NCI-H226 (cell line): ENCODE measurements at regions not wholly inside any gene's neighbourhood (a gene's known extent, or its start where the extent isn't known, plus 50 kb on each side); places are given as distances from the start of the nearest gene placed in this dataset.
"Not testable (repeated sequence)": the region's sequence is repeated elsewhere in the genome, so short reads cannot be mapped to it uniquely, and the experiment has no call there.

Experiments used
- DNase-seq: peaks from one replicate; pipeline ENCODE4 v3.0.0-alpha.2; 2015

DNA sequence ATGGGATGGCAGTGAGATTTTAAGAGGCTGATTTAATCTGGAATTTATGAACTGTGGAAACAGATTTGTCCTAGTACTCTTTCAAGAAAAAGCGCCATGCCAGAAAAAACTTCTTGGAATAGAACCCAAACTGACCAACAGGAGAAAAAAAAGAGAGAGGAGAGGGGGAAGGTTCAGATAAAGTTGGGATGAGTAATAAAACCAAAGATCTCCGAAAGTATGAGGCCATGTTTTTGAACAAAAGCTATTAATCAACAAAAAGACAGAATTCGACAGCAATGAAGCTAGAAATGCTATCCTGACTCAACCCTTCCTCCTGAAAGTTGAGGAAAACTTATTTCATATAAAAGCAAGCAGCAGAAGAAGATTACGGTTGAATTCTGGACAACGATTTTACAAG is 135.5 kb downstream of the CEMIP2 start:
- DNase-seq: peak; percentile 12

DNA sequence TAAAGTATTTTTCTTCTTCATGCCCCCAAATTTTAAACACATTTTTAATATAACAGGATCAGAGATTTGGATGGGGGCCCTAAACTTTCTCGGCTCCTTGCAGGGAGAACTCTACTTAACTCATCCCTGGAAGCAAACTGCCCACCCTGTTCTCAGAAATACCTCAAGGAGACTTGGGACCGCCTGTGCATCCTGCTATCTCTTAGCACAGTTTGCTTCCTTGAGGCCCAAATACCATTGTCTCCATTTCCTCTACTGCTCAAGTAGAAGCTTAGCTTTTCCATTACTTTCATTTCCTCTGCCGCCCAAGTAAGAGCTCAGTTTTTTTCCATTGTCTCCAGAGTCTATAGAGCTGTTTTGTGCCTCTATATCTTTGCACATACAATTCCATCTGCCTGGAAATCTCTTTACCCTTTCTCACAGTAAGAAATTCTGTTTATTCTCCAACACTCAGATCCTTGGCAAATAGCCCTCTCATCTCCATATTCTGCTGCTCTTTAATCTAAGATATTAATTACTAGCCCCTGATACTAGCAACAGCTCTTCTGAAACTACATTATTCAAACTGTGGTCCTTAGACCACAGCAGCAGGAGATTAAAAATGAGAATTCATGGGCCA is 137.8 kb downstream of the CEMIP2 start:
- DNase-seq: no peak

DNA sequence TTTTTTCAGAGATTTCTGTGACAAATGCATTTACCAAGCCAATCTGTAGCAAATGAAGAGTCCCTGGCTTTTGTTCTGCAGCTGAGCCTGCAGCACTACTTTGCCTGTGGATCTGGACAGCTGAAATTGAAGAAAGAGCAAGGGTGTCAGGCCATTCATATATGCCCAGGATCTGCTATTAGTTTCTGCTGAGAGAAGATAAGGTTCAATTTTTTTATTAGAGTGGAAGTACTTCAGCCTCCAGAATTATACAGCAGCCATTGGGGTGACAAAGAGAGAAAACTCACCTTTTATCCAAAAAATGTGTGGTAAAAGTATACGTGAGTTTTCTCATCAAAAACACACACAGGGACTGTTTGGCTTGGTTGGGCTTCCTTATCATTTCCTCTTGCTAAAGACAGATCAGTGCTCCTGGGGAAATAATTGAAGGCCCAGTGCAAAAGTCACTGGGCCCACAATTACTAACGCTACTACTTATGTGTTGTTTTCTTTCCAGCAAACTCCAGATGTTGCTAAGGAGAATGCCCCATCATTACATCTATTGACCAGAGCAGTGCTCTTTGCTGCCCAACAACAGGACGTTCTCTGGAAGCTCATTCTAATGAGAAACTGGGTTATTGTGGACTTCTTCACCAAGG is 138.6 kb downstream of the CEMIP2 start:
- DNase-seq: no peak

DNA sequence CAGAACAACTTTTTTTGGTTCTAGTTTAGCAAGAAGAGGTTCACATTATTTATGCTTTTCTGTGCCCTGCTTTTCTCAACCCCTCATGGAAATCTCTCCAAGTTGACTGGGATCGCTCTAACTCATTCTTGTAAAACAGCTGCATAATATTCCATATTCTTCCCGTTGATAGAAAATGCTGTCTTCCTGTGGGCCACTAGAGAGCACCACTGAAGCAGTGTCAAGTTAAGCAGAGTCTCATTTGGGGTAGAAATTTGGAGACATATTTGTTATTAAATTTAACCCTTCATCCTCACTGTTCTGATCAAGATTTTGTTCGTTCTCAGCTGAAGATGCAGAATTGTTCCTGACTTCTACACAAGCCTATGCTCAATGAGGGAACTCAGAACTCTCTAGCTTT is 140.1 kb downstream of the CEMIP2 start:
- DNase-seq: no peak

DNA sequence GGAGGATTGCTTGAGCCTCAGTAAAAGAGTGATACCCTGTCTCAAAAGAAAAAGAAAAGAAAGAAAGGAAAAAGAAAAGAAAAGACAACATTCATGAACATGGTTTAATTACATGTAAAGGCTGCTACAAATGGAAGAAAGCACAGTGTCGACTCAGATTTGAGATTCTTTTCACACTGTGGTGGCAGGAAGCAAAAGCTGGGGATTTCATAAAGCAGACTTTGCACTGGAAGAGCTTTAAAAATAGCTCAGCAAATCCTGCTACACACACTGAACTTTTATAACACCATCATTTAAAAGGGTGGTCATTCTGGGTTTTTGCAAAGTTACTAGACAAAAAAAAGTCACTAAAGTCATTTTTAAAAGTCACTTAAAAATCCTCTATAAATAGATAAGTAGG is 140.8 kb downstream of the CEMIP2 start:
- DNase-seq: no peak

DNA sequence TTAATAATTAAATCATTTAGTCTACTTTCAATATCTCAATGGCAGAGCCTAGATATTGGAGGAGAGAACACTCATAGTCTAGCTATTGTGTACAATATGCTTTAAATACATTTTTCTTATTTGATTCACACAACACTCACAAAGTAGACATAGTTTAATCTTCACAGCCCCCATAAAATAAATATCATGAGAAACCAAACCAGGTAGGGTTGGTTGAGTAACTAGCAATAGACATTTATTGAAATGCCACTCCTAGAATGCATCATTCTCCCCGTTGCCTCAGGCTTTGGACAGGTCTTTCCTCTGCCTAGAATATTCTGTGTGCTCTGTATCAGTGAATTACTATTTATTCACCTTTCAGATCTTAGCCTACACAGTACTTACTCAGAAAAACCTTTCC is 141.9 kb downstream of the CEMIP2 start:
- no peak for DNase-seq

DNA sequence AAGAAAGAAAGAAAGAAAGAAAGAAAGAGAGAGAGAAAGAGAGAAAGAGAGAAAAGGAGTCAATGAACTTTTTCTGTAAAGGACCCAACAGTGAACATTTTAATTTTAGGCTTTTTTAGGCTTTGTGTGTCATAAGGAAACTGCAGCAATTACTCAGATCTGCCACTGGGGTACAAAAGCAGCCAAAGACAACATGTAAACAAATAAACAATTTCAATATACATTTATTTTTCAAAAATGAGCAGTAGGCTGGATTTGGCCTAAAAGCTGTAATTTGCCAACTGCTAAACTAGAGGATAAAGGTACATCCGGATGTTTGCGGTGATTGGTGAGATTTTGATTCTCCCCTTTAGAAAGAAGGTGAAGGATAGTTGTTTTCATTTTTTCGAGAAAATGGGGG is 143.6 kb downstream of the CEMIP2 start:
- no peak for DNase-seq

DNA sequence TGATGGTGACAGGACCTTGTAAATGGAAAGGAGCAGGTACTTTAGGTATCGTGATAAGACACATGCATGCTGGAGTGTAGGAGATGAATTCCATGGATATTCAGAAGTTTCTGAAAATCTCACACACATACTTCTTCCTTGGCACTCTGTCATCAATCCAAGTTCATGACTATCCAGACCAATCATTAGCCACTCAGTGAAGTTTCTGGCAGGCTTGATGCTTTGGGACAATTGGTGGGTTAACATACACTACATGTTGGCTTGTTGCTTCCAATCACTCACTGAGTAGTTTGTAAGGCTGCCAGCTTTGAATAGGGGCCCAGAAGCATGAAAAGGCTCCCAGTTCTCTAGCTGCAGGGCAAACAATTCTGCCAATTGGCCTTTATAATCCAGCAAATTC is 147.6 kb downstream of the CEMIP2 start:
- DNase-seq: no peak

DNA sequence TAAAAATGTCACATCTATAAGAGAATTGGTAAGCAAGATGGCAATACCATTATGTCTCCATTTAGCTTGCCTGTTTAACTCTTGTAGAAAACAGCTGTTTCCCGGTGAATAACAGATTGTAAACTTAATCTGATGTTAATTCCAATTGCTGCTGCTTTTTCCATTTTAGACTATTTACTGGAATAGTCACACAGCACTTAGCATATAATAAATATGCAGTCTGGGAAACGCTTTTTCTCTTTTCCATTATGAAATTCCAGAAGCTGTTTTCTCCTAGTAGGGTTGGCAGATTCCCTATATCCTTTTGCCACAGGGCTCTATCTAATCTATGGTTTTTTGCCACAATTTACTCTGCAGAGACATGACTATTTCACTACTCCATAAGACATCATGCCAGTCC is 148.0 kb downstream of the CEMIP2 start:
- DNase-seq: no peak

DNA sequence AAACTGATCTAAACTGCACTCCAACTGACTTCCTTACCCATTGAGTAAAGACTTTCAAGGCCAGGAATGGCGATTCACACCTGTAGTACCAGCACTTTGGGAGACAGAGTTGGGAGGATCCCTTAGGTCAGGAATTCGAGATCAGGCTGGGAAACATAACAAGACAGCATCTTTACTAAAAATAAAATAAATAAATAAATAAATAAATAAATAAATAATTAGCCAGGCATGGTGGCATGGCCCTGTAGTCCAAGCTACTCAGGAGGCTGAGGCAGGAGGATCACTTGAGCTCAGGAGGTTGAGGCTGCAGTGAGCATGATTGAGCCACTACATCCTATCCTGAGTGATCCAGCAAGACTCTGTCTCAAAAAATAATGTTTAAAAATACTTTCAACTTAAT is 148.4 kb downstream of the CEMIP2 start:
- DNase-seq: no peak

DNA sequence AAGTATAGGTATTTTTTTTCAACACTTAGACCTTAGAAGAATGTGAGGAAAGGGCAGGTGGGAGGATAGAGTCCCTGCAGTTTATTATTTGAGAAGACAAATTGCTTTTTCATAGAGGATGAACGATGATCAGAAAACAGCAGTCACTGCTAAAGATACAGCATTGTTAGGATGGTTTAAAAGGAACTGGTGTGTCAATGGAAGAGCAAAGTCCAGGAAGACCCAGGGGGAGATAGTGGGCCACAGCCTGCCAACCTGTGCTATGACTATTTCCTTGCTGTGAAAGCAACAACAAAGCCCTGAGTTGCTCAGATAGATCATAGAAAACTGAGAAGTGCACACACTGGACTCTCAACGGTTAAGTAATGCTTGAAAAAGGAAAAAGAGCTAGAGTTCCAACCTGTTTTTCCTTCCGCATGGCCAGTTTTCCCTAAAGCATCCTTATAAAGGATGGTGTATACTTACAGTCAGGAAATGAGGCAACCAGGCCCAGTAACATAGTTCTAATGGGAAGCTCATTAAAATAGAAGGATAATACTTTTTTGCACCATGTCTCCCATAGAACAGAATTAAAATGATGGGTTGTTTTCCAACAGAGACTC is 153.8 kb downstream of the CEMIP2 start:
- DNase-seq: no peak

DNA sequence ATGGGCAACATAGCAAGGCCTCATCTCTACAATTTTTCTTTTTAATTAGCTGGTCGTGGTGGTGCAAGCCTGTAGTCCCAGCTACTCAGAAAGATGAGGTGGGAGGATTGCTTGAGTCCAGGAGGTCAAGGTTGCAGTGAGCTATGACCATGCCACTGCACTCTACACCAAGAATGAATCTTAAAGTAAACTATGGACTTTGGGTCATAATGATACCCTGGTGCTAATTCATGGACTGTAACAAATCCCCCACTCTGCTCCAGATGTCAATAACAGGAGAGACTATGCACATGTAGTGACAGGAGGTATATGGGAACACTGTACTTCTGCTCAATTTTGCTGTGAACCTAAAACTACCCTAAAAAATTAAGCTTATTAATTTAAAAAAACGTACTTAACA is 155.4 kb downstream of the CEMIP2 start:
- no peak for DNase-seq

DNA sequence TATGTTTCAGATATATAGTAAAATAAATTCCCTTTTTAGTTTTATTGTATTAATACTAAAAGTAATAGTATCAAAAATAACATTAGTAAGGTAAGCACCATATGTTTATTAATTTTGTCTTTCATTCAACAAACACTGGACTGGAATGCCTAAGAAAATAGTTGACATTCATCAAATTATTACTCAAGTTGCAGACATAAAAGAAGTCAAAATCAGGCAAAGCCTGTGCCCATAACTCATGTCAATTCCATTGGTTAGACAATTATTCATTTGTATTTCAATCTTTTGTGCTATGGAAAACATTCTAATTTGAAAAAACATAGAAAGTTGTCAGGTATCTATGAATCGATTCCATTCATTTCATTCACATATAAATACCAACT is 158.9 kb downstream of the CEMIP2 start:
- peak; percentile 23 for DNase-seq

DNA sequence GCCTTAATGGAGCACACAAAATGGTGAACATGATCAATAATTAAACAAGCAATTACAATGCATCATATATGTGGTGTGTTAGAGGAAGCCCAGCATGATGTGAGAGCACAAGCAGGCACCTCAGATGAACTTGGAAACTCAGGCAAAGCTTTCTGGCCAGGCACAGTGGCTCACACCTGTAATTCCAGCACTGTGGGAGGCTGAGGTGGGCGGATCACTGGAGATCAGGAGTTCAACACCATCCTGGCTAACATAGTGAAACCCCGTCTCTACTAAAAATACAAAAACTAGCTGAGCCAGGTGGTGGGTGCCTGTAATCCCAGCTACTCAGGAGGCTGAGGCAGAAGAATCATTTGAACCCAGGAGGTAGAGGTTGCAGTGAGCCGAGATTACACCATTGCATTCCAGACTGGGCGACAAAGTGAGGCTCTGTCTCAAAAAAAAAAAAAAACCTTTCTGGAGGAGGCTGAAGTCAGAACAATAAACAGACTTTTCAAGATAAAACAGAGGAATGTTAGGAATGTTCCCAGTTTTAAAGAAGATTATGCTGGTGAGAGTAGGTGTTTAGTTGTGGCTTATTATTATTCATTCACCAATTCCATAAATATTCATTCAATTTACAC is 159.4 kb downstream of the CEMIP2 start:
- peak; percentile 68 for DNase-seq

DNA sequence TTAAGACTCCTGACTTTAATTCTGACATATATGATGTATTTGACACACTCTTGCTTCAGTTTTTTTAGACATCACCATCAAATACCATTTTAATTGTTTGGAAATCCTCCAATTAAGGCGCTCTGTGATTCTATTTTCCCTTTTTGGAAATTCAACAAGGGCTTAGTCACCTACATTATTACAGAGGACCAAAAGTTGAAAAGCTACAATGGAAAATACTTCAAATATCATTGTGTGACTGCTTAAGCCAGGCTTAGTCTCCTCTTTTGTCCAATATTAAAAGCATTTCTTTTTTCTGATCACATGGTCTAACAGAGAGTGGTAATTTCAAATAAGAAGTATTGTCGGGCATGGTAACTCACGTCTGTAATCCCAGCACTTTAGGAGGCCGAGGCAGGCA is 160.3 kb downstream of the CEMIP2 start:
- DNase-seq: no peak

DNA sequence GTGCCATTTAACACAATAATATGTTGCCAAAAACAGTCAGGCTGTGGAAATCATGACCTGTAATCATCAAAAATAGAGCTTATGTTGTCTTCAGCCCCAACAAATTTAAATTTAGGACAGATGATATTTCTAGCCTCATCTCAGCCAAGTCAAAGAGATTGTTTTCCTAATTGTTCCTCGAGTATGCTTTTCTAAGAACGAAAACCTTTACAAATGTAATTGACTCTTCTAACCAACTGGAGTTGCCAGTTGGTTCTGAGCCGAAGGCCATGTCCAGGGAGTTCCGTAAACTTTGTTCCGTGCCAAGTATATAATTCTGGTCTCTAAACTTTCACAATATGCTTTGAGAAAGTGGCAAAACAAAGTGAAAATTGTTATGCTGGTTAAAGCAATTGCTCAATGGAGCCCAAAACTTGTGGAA is 160.8 kb downstream of the CEMIP2 start:
- no peak for DNase-seq

DNA sequence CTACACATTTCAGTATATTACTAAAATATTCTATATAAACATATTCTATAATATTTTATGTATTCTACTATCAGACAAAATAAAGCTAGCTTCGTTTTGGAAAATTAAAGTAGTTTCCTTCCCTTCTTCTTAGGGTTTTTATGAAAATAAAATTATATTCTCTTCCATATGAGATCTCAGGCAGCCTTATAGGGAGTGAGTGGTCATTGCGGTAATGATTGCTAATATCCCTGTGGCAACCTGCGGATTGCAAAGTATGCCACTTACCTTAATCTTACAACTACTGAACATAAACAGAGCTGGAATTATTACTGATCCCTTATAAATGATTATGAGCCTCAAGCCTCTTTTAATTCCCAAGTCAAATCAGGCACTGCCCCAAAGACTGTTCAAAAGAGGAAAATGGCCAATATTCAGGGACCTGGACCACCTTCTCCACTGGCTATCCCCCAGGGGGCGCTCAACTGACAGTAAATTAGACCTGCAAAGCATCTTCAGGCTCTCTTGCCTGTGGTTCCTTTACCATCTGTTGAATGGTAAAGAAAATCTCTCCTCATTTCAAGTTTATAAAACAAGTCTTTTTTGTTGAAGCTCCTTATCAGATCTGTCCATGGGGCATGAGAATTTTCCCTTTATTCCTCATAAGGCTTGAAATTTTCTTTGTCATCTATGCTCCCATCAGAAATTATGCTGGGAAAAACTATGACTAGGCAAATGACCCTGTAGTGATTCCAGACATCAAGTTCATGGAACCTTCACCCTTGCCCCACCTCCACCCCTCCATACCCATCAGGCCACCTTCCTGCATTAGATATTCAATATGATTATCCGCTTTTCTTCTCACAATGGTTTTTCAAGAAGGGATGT is 163.9 kb downstream of the CEMIP2 start:
- DNase-seq: peak; percentile 26

DNA sequence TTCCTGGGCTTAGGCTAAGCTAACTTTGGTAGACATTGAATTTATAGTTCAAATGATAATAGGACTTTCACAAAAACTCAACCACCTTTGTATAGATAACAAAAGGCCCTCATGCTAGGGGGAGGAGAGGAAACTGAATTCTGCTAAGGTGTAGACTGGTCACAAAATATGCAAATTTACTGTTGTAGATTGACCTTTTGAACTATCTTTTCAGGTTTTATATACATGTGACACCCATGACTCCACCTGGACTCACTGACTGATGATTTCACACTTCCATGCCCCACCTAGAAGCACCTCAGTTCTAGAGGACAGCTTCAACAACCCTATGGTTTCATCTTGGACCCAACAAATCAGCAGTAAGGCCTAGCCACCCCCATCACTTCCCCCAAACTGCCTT is 165.7 kb downstream of the CEMIP2 start:
- no peak for DNase-seq

DNA sequence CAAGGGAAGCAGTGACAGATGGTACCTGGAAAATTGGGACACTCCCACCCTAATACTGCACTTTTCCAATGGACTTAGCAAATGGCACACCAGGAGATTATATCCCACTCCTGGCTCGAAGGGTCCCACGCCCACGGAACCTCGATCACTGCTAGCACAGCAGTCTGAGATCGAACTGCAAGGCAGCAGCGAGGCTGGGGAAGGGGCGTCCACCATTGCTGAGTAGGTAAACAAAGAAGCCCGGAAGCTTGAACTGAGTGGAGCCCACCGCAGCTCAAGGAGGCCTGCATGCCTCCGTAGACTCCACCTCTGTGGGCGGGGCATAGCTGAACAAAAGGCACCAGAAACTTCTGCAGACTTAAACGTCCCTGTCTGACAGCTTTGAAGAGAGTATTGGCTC is 172.6 kb downstream of the CEMIP2 start:
- DNase-seq: not testable (repeated sequence)

DNA sequence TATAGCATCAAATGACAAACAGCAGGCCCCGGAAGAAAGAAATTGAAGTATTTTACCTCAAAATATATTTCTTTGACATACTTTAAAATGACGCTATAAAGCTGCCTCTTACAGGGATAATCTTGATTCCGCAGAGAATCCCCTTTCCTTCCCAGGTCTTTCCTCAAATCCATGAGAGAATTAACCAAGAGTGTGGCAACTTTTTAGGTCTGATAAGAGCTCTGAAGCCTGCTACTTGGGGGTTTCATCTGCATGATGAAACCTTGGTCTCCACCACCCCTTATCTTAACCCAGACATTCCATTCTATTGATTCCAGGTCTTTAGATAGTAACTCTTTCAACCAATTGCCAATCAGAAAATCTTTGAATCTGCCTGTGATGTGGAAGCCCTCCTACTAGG is 173.8 kb downstream of the CEMIP2 start:
- peak; percentile 65 for DNase-seq

DNA sequence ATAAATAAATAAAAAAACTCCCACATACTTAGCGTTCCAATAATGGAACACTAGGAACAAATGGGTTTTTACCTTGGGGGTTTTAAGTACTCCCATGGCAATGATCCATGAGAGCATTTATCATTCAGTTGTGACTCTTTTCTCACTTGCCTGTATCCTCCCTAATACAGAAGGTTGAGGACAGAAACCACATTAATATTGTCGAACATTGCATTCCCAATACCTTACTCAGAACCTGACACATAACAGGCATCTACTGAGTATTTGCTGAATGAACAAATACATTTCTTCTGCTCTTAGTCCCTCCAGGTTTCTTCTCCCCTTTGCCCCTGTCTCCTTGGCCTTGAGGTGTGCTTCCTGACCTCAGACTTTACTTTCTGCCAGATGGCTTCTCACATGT is 175.9 kb downstream of the CEMIP2 start:
- peak; percentile 78 for DNase-seq

DNA sequence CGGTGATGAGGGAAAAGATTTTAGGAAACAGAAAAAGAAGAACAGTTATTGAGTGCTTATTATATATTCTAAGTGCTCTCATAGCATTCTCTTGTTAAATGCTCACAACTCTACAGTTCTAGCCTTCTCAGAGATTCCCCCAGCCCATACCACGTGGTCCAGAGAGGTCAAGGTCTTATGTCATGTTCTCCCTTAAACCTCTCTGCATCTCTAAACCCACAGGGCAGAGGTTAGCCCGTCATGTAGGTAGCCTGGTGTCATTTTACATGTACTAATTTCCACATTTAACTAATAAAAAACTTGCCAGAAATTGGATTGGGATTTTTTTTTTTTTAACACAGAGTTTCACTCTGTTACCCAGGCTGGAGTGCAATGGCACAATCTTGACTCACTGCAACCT is 178.0 kb downstream of the CEMIP2 start:
- DNase-seq: no peak

DNA sequence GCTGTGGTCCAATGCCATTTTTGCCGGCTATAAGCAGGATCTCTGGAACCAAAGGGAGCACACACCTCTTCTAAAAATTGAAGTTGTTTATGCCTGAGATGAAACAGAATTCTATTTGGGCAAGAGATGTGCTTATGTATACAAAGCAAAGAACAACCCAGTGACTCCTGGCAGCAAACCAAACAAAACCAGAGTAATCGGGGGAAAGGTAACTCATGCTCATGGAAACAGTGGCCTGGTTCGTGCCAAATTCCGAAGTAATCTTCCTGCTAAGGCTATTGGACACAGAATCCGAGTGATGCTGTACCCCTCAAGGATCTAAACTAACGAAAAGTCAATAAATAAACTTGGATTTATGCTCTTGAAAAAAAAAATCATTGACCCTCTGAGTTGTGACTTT is 178.7 kb downstream of the CEMIP2 start:
- DNase-seq: no peak
